Ishikawa (cell line): ENCODE measurements at regions not wholly inside any gene's neighbourhood (a gene's known extent, or its start where the extent isn't known, plus 50 kb on each side); places are given as distances from the start of the nearest gene placed in this dataset.

Experiments
- CEBPB ChIP-seq: IDR thresholded peaks from 2 replicates; pipeline ENCODE4 v1.6.1; 2012
- CREB1 ChIP-seq: IDR thresholded peaks from 2 replicates; pipeline ENCODE4 v1.6.1; 2012; ENCODE audit warnings: low read depth
- EGR1 ChIP-seq: IDR thresholded peaks from 2 replicates; pipeline ENCODE4 v1.6.1; 2012
- EP300 ChIP-seq: IDR thresholded peaks from 2 replicates; pipeline ENCODE4 v1.6.1; 2012; ENCODE audit warnings: borderline replicate concordance
- FOXM1 ChIP-seq: IDR thresholded peaks from 2 replicates; pipeline ENCODE4 v1.6.1; 2012; ENCODE audit warnings: low read depth, borderline replicate concordance
- MAX ChIP-seq: IDR thresholded peaks from 2 replicates; pipeline ENCODE4 v1.6.1; 2012
- NFIC ChIP-seq: IDR thresholded peaks from 2 replicates; pipeline ENCODE4 v1.6.1; 2012
- RAD21 ChIP-seq: IDR thresholded peaks from 2 replicates; pipeline ENCODE4 v1.6.1; 2012; ENCODE audit warnings: low read depth
- REST ChIP-seq: IDR thresholded peaks from 2 replicates; pipeline ENCODE4 v1.6.1; 2012; ENCODE audit warnings: low read depth, mild to moderate bottlenecking
- TAF1 ChIP-seq: IDR thresholded peaks from 2 replicates; pipeline ENCODE4 v1.6.1; 2012; ENCODE audit warnings: low read depth, mild to moderate bottlenecking
- TCF12 ChIP-seq: IDR thresholded peaks from 2 replicates; pipeline ENCODE4 v1.6.1; 2012; ENCODE audit warnings: low read depth
- TEAD4 ChIP-seq: IDR thresholded peaks from 2 replicates; pipeline ENCODE4 v1.6.1; 2012
- USF1 ChIP-seq: IDR thresholded peaks from 2 replicates; pipeline ENCODE4 v1.6.1; 2012
- YY1 ChIP-seq: IDR thresholded peaks from 2 replicates; pipeline ENCODE4 v1.6.1; 2012; ENCODE audit warnings: low read depth
- ZBTB7A ChIP-seq: IDR thresholded peaks from 2 replicates; pipeline ENCODE4 v1.6.1; 2012; ENCODE audit warnings: low read depth

GRCh38 chr3:182067423-182067822 lies 355.7 kb downstream of the SOX2 start:
- TF ChIP-seq TCF12 (no peak), REST (peak; percentile 62), MAX (no peak)

GRCh38 chr3:182078316-182078715 lies 366.6 kb downstream of the SOX2 start:
- no peak for TF ChIP-seq RAD21
- TF ChIP-seq TCF12 = no peak
- no peak for TF ChIP-seq CEBPB
- no peak for TF ChIP-seq MAX
- no peak for TF ChIP-seq ZBTB7A
- no peak for TF ChIP-seq TAF1
- TF ChIP-seq REST = no peak
- TF ChIP-seq NFIC = no peak
- no peak for TF ChIP-seq YY1
- TF ChIP-seq FOXM1 = no peak
- no peak for TF ChIP-seq EP300

GRCh38 chr3:182078929-182079328 lies 367.2 kb downstream of the SOX2 start:
- TF ChIP-seq NFIC = no peak
- no peak for TF ChIP-seq TEAD4
- TF ChIP-seq USF1 = no peak
- TF ChIP-seq TCF12 = no peak
- no peak for TF ChIP-seq REST
- no peak for TF ChIP-seq EP300
- TF ChIP-seq FOXM1 = no peak
- TF ChIP-seq CREB1 = no peak
- no peak for TF ChIP-seq CEBPB

- TF ChIP-seq EGR1 (no peak), CEBPB (no peak), MAX (no peak), NFIC (no peak), TEAD4 (no peak), USF1 (no peak), FOXM1 (no peak), YY1 (no peak), EP300 (no peak), TAF1 (no peak), TCF12 (no peak), ZBTB7A (no peak), CREB1 (no peak), REST (no peak), RAD21 (no peak)
These were observed 369.4 kb downstream of the SOX2 start for GRCh38 chr3:182081096-182081495.
